ENCODE measurements at regions not wholly inside any gene's neighbourhood (a gene's known extent, or its start where the extent isn't known, plus 50 kb on each side); places are given as distances from the start of the nearest gene placed in this dataset.
A peak's percentile ranks its signal among the peaks of the same experiment; 100 is the strongest.
"Not testable (repeated sequence)": the region's sequence is repeated elsewhere in the genome, so short reads cannot be mapped to it uniquely, and the experiment has no call there.

GRCh38 chr9:87781331-87781730 lies 55.4 kb downstream of the CTSL start:
- no peaks in the 10 kb centered on the region for H3K4me1 Mint-ChIP-seq (ENCODE audit: low read depth)
- intact Hi-C loops (cut with micrococcal nuclease), result no loop called here
- H3K27ac Mint-ChIP-seq, result no peak overlapping the region
- H3K27me3 Mint-ChIP-seq (ENCODE audit: low read depth), result no peaks in the 10 kb centered on the region
- H3K4me3 Mint-ChIP-seq, result no peak overlapping the region
- no peak for DNase-seq
- no peaks in the 10 kb centered on the region for H3K36me3 Mint-ChIP-seq (ENCODE audit: low read depth)
- H3K9me3 Mint-ChIP-seq, result peaks cover 3% of the 10 kb centered on the region
- CTCF ChIA-PET, result no interaction called here

DNA sequence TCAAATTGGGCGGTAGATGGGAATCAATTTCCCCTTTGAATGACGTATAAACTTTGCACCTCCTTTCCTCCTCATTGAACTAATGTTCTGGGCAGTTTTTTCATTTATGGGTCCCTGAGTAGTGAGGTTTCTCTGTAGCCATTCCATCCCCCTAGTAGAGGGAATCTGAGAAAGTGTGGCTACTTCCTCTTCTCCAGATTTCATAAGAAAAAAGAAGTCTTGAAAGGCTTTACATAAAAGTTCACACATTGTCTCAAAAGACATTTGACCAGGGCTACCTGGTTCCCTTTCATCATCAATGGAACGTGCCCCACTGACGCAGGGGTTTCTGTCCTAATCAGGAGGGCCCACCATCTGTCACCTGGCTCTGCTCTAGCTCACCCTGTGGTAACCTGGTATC lies 57.3 kb downstream of the CTSL start:
- CTCF ChIA-PET, result no interaction called here
- intact Hi-C loops (cut with micrococcal nuclease), result no loop called here

DNA sequence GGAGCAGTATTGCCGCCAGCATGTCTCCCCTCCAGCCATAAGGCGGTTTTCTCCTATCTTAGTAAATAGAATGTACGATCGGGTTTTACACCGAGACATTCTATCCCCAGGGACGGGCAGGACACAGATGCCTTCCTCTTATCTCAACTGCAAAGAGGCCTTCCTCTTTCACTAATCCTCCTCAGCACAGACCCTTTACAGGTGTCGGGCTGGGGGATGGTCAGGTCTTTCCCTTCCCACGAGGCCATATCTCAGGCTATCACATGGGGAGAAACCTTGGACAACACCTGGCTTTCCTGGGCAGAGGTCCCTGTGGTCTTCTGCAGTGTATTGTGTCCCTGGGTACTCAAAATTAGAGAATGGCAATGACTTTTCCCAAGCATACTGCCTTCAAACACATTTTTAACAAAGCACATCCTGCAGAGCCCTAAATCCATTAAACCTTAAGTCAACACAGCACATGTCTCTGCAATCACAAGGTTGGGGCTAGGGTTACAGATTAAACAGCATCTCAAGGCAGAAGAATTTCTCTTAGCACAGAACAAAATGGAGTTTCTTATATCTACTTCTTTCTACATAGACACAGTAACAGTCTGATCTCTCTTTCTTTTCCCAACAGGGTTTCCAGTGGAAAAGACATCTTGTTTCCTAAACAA lies 59.5 kb downstream of the CTSL start:
- H3K36me3 Mint-ChIP-seq (ENCODE audit: low read depth); CTCF ChIA-PET; H3K4me1 Mint-ChIP-seq (ENCODE audit: low read depth); DNase-seq; H3K4me3 Mint-ChIP-seq; H3K27ac Mint-ChIP-seq; intact Hi-C loops (cut with micrococcal nuclease); H3K9me3 Mint-ChIP-seq; H3K27me3 Mint-ChIP-seq (ENCODE audit: low read depth): not testable (repeated sequence)

More for the DNA sequence above, 57.3 kb downstream of the CTSL start:
- no peak for DNase-seq
- no peaks in the 10 kb centered on the region for H3K36me3 Mint-ChIP-seq (ENCODE audit: low read depth)
- no peak overlapping the region for H3K4me3 Mint-ChIP-seq
- peaks cover 3% of the 10 kb centered on the region for H3K9me3 Mint-ChIP-seq
- peaks cover 2% of the 10 kb centered on the region for H3K4me1 Mint-ChIP-seq (ENCODE audit: low read depth)
- no peak overlapping the region for H3K27ac Mint-ChIP-seq
- no peaks in the 10 kb centered on the region for H3K27me3 Mint-ChIP-seq (ENCODE audit: low read depth)

GRCh38 chr9:87786423-87786822 lies 60.5 kb downstream of the CTSL start:
- Mint-ChIP-seq H3K36me3 (ENCODE audit: low read depth) (no peaks in the 10 kb centered on the region), H3K4me3 (no peak overlapping the region), H3K4me1 (ENCODE audit: low read depth) (peaks cover 2% of the 10 kb centered on the region), H3K27ac (no peak overlapping the region), H3K27me3 (ENCODE audit: low read depth) (no peaks in the 10 kb centered on the region), H3K9me3 (no peaks in the 10 kb centered on the region)
- CTCF ChIA-PET, result interaction anchor here (0.6 kb wide), 1 partner anchor 243 kb away, joined by 3 read pairs; no protein-coding TSS in a partner anchor
- DNase-seq, result no peak
- intact Hi-C loops (cut with micrococcal nuclease), result no loop called here

DNA sequence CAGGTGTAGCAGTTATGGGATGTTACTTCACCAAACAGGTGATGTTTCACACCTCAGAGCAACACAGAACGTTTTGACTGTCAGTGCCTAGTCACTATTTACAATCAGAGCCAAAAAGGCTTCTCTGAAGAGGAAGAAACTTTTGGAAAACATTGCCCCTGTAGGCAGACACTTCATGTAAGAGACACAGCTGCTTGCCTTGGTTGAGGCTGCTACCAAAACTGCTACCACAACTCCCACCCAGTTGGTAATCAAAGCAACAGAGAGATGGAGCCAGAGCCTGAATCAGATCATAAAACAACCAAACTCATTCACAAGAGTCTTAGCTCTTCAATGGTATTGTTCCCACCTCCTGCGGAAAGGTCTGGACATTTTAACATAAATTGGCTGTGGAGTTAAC lies 61.0 kb downstream of the CTSL start:
- intact Hi-C loops (cut with micrococcal nuclease), result no loop called here
- DNase-seq, result no peak
- no peaks in the 10 kb centered on the region for H3K27me3 Mint-ChIP-seq (ENCODE audit: low read depth)
- no peaks in the 10 kb centered on the region for H3K36me3 Mint-ChIP-seq (ENCODE audit: low read depth)
- no peak overlapping the region for H3K27ac Mint-ChIP-seq
- CTCF ChIA-PET, result interaction anchor here (0.6 kb wide), 1 partner anchor 242 kb away, joined by 3 read pairs; no protein-coding TSS in a partner anchor
- H3K4me1 Mint-ChIP-seq (ENCODE audit: low read depth), result peaks cover 2% of the 10 kb centered on the region
- no peak overlapping the region for H3K4me3 Mint-ChIP-seq
- H3K9me3 Mint-ChIP-seq, result no peaks in the 10 kb centered on the region

DNA sequence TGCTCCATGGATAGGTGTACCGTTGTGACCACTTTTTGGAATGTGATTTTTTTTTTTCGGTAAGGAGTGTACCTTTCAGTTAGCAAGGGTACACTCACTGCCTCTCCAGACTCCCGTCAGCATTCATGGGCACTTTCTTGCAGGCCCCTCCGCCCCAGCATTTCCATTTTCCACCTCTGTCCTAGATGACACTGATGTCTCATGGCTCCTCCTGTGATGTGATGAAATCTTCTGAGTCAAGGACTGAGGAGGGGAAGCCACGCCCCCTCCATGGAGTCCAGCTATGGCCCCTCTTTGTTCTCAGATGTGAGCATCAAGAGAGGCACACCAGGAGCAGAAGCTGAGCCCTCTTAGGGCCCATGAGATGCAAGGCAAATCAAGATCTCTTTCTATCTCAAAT lies 61.8 kb downstream of the CTSL start:
- H3K4me3 Mint-ChIP-seq, result no peak overlapping the region
- H3K27me3 Mint-ChIP-seq (ENCODE audit: low read depth), result no peaks in the 10 kb centered on the region
- intact Hi-C loops (cut with micrococcal nuclease), result no loop called here
- no peaks in the 10 kb centered on the region for H3K9me3 Mint-ChIP-seq
- no peak overlapping the region for H3K27ac Mint-ChIP-seq
- H3K4me1 Mint-ChIP-seq (ENCODE audit: low read depth), result peaks cover 3% of the 10 kb centered on the region
- CTCF ChIA-PET, result no interaction called here
- no peak for DNase-seq
- no peaks in the 10 kb centered on the region for H3K36me3 Mint-ChIP-seq (ENCODE audit: low read depth)

- no peak overlapping the region for H3K4me3 Mint-ChIP-seq
- H3K36me3 Mint-ChIP-seq (ENCODE audit: low read depth), result no peaks in the 10 kb centered on the region
- CTCF ChIA-PET, result interaction anchor here (0.7 kb wide), 1 partner anchor 112 kb away, joined by 3 read pairs; no protein-coding TSS in a partner anchor
- DNase-seq, result peak; percentile 47
- peaks cover 7% of the 10 kb centered on the region for H3K4me1 Mint-ChIP-seq (ENCODE audit: low read depth)
- no peaks in the 10 kb centered on the region for H3K9me3 Mint-ChIP-seq
- H3K27ac Mint-ChIP-seq, result no peak overlapping the region
- intact Hi-C loops (cut with micrococcal nuclease), result no loop called here
- no peaks in the 10 kb centered on the region for H3K27me3 Mint-ChIP-seq (ENCODE audit: low read depth)
Observed at GRCh38 chr9:87792831-87793288, 66.9 kb downstream of the CTSL start.

- intact Hi-C loops (cut with micrococcal nuclease), result no loop called here
- no peak overlapping the region for H3K27ac Mint-ChIP-seq
- H3K27me3 Mint-ChIP-seq (ENCODE audit: low read depth), result no peaks in the 10 kb centered on the region
- H3K4me1 Mint-ChIP-seq (ENCODE audit: low read depth), result peaks cover 7% of the 10 kb centered on the region
- no peaks in the 10 kb centered on the region for H3K36me3 Mint-ChIP-seq (ENCODE audit: low read depth)
- no peak overlapping the region for H3K4me3 Mint-ChIP-seq
- no peak for DNase-seq
- no peaks in the 10 kb centered on the region for H3K9me3 Mint-ChIP-seq
- CTCF ChIA-PET, result no interaction called here
Observed at GRCh38 chr9:87793292-87793691, 67.4 kb downstream of the CTSL start.

DNA sequence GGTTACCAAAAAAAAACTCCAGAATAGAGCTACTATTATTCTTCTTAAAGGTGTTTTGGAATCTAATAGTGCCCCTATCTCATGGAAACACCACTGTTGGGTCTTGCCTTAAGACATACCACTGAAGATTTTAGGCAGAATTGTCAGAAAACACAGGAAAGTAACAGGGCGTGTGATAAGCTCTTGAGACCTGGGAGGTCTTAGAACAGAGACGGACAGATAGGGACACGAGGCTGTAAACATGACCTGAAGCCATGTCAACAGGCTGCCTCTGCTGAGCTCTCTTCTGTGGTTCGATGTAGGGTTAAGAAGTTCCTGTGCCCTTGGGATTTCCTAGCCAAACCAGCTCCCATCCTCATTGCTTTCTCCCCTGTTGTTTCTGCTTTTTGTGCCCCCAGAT lies 69.3 kb downstream of the CTSL start:
- intact Hi-C loops (cut with micrococcal nuclease), result no loop called here
- no peak for DNase-seq
- Mint-ChIP-seq H3K27me3 (ENCODE audit: low read depth) (no peaks in the 10 kb centered on the region), H3K27ac (no peak overlapping the region), H3K9me3 (no peaks in the 10 kb centered on the region), H3K4me3 (no peak overlapping the region), H3K36me3 (ENCODE audit: low read depth) (no peaks in the 10 kb centered on the region), H3K4me1 (ENCODE audit: low read depth) (peaks cover 7% of the 10 kb centered on the region)
- CTCF ChIA-PET, result no interaction called here

GRCh38 chr9:87796196-87796595 lies 70.3 kb downstream of the CTSL start:
- no peak for DNase-seq
- Mint-ChIP-seq H3K36me3 (ENCODE audit: low read depth) (no peaks in the 10 kb centered on the region), H3K9me3 (no peaks in the 10 kb centered on the region), H3K4me3 (no peak overlapping the region), H3K27ac (no peak overlapping the region), H3K27me3 (ENCODE audit: low read depth) (no peaks in the 10 kb centered on the region), H3K4me1 (ENCODE audit: low read depth) (peaks cover 7% of the 10 kb centered on the region)
- intact Hi-C loops (cut with micrococcal nuclease), result no loop called here
- CTCF ChIA-PET, result no interaction called here

DNA sequence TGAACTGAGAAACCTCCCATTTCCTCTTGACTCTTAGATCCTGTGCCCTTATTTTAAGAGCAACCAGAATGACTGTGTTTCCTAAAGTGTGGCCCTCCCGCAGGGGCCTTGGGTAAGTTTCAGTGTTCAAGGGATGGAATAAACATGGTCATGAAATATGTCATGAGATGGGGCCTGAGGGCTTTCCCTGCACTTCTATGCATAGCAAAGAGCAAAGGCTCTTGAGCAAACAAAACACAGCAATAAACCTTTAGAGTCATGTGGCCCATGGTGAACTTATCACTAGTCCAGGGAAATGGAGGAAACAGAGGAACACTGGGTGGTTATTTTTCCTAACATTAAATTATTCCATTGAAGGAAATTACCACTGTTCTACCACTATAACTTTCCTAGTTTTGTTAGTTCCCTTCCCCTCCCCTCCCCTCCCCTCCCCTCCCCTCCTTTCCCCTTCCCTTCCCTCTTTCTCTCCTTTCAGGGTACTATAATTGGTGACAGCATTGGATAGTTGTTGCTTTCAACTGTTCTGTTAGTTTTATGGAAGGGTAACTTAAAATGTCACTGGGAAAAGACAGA lies 72.4 kb downstream of the CTSL start:
- intact Hi-C loops (cut with micrococcal nuclease), result no loop called here
- H3K4me1 Mint-ChIP-seq (ENCODE audit: low read depth), result peaks cover 1% of the 10 kb centered on the region
- no peak overlapping the region for H3K4me3 Mint-ChIP-seq
- no peak overlapping the region for H3K27ac Mint-ChIP-seq
- no peaks in the 10 kb centered on the region for H3K9me3 Mint-ChIP-seq
- CTCF ChIA-PET, result no interaction called here
- H3K36me3 Mint-ChIP-seq (ENCODE audit: low read depth), result no peaks in the 10 kb centered on the region
- DNase-seq, result no peak
- no peaks in the 10 kb centered on the region for H3K27me3 Mint-ChIP-seq (ENCODE audit: low read depth)

DNA sequence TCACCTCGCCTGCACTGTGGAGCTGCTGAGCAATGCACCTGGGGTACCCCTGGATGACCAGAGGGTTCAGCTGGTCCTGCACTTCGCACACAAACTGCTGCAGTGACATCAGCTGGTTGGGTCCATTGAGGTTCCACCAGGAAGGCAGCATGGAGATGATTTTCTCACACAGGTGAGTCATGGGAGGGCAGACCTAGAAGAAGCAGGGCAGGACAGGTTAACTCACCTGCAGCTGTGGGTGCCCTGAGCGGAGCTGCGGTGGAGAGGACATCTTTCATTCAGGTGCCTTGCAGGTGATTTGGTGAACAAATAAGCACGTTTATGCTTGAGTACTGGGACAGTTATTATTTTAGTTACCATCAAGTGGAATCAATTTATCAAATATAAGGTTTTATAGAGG lies 73.6 kb downstream of the CTSL start:
- DNase-seq, result no peak
- Mint-ChIP-seq H3K27me3 (ENCODE audit: low read depth) (no peaks in the 10 kb centered on the region), H3K4me3 (no peak overlapping the region), H3K36me3 (ENCODE audit: low read depth) (no peaks in the 10 kb centered on the region), H3K27ac (no peak overlapping the region), H3K9me3 (no peaks in the 10 kb centered on the region), H3K4me1 (ENCODE audit: low read depth) (peaks cover 1% of the 10 kb centered on the region)
- CTCF ChIA-PET, result no interaction called here
- intact Hi-C loops (cut with micrococcal nuclease), result no loop called here

DNA sequence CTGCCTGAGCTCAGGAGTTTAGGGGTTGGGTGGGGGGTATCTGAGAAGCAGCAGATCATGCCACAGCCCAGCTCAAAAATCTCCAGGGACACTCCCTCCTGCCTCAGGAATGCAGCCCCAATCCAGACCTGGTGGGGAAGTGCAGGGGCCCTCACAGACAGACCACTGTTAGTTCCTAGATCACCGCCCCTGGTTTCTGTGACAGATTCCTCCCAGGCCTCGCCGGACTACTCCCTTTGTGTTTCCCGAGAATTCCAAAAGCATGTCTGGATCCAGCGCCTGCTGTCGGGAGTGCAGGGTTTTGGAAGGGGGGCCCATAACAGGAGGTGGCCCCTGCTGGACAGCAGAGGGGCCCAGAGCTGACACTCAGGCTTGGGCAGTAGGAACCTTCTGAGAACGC lies 74.5 kb downstream of the CTSL start:
- CTCF ChIA-PET, result no interaction called here
- Mint-ChIP-seq H3K27me3 (ENCODE audit: low read depth) (no peaks in the 10 kb centered on the region), H3K4me1 (ENCODE audit: low read depth) (no peaks in the 10 kb centered on the region), H3K36me3 (ENCODE audit: low read depth) (no peaks in the 10 kb centered on the region), H3K27ac (no peak overlapping the region), H3K9me3 (no peaks in the 10 kb centered on the region), H3K4me3 (no peak overlapping the region)
- intact Hi-C loops (cut with micrococcal nuclease), result no loop called here
- DNase-seq, result no peak

Data from activated naive CD4-positive, alpha-beta T cell treated with anti-CD3 and anti-CD28 coated beads for 36 hours (primary cell).